GM10266 (cell line): ENCODE measurements at regions not wholly inside any gene's neighbourhood (a gene's known extent, or its start where the extent isn't known, plus 50 kb on each side); places are given as distances from the start of the nearest gene placed in this dataset.

Experiments
- DNase-seq: peaks from one replicate; pipeline ENCODE4 v3.0.0; 2012; ENCODE audit errors: extremely low spot score
- TF ChIP-seq, protein P1 (sequence below): IDR thresholded peaks from 2 replicates; pipeline ENCODE4 v1.5.1; 2012; ENCODE audit warnings: mild to moderate bottlenecking, low read depth; ENCODE audit not compliant: control insufficient read depth, insufficient read depth; ENCODE audit errors: missing control alignments

DNA sequence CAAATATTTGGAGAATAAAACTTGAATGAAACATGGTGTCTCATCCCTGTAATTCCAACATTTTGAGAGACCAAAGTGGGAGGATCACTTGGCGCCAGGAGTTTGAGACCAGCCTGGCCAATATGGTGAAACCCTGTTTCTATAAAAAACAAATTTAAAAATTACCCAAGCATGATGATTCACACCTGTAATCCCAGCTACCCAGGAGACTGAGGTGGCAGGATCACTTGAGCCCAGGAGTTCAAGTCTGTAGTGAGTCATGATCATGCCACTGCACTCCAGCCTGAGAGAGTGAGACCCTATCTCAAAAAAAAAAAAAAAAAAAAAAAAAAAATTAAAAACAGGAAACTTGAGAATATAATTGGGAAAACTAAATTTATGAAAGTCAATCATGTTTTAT is 481.1 kb downstream of the SEMA3D start:
- TF ChIP-seq, protein P1, sequence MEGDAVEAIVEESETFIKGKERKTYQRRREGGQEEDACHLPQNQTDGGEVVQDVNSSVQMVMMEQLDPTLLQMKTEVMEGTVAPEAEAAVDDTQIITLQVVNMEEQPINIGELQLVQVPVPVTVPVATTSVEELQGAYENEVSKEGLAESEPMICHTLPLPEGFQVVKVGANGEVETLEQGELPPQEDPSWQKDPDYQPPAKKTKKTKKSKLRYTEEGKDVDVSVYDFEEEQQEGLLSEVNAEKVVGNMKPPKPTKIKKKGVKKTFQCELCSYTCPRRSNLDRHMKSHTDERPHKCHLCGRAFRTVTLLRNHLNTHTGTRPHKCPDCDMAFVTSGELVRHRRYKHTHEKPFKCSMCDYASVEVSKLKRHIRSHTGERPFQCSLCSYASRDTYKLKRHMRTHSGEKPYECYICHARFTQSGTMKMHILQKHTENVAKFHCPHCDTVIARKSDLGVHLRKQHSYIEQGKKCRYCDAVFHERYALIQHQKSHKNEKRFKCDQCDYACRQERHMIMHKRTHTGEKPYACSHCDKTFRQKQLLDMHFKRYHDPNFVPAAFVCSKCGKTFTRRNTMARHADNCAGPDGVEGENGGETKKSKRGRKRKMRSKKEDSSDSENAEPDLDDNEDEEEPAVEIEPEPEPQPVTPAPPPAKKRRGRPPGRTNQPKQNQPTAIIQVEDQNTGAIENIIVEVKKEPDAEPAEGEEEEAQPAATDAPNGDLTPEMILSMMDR, result no peak
- no peak for DNase-seq

DNA sequence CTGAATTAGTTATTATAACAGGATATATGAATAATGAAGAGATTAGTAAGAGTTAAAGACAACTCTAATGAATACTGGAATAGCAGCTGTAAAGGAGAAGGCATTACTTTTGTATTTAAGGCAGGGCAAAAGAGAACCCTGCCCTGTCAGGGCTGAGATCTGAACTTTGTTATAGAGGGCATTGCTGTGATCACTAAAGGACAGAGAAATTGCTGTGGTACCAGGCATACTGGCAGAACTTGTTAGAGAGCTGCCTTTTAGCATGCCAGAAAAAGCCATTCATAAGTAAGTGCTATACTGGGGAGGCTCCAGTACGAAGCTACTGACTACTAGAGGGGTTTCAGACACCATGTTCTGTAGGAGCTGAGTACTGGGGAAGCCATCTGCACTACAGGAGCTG is 481.8 kb downstream of the SEMA3D start:
- TF ChIP-seq, protein P1, result no peak
- DNase-seq, result no peak

DNA sequence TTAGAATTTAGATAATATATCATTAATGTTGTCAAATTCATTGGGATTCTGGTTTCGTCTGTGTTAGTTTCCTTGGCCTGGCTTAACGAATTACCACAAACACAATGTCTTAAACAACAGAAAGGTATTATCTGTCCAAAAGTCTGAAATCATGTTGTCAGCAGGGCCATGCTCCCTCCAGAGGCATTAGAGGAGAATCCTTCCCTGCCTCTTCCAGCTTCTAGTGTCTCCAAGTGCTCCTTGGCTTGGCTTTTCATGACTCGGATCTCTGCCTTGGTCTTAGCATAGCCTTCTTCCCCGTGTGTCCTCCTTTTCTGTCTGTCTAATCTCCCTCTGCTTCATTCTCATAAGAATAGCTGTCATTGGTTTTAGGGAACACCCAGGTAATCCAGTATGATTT is 482.5 kb downstream of the SEMA3D start:
- no peak for DNase-seq
- TF ChIP-seq, protein P1, result no peak

DNA sequence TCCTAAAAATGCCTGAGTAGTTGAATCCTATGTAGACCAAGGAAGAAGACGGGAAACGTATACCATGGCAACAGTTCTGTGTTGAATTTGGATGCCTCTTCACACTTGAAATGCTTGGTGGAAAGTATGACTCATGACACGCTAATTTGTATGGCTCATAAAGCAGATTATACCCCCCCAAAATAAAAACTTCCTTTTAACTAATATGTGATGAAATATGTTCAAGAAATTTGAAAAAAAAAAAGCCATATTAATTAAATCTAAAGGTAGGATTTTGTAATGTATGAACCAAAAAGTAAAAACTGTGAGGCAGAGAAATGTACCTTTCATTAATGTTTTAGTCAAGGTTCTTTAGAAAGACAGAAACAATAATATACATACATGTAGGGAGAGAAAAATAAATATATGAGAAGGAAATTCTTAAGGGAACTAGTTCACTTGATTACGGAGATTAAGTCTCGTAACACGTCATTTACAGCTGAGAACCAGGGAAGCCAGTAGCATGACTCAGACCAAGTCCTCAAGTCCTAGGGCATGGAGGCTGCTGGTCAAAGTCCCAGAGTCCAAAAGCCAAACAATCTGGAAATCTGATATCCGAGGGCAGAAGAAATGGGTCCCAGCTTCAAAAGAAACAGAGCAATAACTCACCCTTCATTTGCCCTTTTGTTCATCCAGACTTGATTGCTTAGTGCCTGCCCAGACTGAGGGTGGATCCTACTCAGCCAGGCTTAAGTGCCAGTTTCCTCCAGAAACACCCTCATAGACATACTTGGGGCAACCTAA is 485.1 kb downstream of the SEMA3D start:
- DNase-seq, result no peak

DNA sequence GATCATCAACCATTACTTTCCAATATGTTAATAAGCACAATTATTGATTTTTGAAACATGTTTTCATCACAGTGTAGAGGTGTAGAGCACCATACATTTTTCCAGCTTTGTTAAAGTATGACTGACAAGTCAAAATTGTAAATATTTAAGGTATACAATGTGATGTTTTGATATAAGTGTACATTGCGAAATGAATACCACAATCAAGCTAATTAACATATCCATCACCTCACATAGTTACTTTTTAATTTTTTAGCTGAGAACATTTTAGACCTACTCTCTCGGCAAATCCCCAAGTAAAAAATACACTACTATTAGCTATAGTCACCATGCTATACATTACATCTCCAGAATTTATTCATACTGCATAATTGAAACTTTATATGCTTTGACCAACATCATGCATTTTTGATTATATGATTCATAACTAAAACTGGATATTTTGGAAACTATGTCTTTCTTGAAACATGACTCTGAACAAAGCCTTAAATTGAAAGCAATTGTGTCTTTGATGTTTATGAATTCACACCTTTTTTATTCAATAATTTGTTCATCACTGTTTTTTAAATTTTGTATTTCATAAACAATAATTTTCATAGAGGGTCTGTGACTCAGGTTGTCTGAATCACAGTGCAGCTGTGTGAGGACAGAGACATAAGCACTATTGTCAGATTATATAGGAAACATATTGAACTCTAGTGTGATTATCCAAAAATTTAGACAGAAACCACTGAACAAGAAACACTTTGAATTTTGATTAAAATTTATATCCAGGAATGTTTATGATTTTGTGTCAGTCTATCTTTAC is 486.1 kb downstream of the SEMA3D start:
- no peak for DNase-seq
- TF ChIP-seq, protein P1, result no peak

More for the DNA sequence above, 485.1 kb downstream of the SEMA3D start:
- TF ChIP-seq, protein P1, result no peak

DNA sequence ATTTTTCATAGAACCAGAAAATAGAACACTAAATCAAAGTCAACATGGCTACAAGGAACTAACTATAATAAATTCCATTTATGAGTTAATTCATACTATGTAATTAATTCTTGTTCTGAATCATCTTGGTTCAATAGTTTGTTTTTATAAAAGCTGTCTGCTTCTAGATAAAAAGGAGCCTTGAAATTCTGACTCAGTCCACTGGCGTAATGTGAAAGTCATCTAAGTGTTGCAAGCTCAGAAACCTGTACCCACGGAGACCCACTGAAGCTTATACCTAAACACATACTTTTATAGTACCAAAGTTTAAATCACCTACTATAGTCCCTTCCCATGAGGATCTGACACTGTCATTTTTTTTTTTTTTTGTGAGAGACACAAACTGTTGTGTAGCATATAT is 489.4 kb downstream of the SEMA3D start:
- TF ChIP-seq, protein P1, result no peak

DNA sequence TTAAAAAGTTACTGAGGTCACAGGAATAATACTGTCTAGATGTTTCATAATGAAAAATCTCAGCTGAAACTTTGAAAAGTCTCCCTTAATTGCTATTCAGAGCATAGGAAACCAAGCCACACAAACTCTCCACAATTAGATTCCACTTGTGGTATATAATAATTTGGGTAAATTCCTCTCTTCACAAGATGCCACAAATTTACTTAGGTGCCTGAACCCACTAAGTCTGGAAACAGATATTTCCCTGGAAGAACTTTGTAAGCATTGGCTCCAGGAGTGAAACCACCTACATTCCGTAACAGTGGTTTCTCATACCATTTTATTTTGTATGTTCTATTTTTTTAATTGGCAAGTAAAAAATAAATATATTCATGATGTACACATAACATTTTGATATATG is 493.4 kb downstream of the SEMA3D start:
- no peak for DNase-seq
- TF ChIP-seq, protein P1, result no peak

More for the DNA sequence above, 489.4 kb downstream of the SEMA3D start:
- no peak for DNase-seq
